CD4-positive, alpha-beta T cell (primary cell): ENCODE measurements at regions not wholly inside any gene's neighbourhood (a gene's known extent, or its start where the extent isn't known, plus 50 kb on each side); places are given as distances from the start of the nearest gene placed in this dataset.

ENCODE experiments used
- ATAC-seq: fragments of 200-7000 bp; cut with Tn5 transposase; one replicate; pipeline ENCODE4 v1.10.0; 2022; ENCODE audit warnings: mild to moderate bottlenecking; ENCODE audit not compliant: poor library complexity
- CTCF ChIA-PET: fragments of 350-600 bp; sonication (Branson Sonifier 250); formaldehyde crosslinking; loops from one replicate; lab custom pipeline; 2021; ENCODE audit warnings: antibody characterized with exemption, inconsistent platforms; lab: Charles Lee
- POLR2A ChIA-PET: fragments of 350-600 bp; sonication (Branson Sonifier 250); formaldehyde crosslinking; loops from one replicate; lab custom pipeline; 2021; ENCODE audit warnings: antibody characterized with exemption, inconsistent platforms; lab: Charles Lee
- DNase-seq, 14 experiments: peaks; one replicate each; pipeline ENCODE4 v3.0.0-alpha.2; 2013 to 2020; ENCODE audit warnings: mixed read lengths in 2 of 14
- H3K27ac ChIP-seq, 2 donors: one replicate each; pipeline versions ENCODE4 v1.5.1 to v1.7.0; 2013; ENCODE audit warnings: low read length in 2 of 2, low read depth in 1 of 2, mild to moderate bottlenecking in 1 of 2
- H3K27me3 ChIP-seq, 2 experiments: 1 replicate in 1 of 2; 2 replicates in 1 of 2; pipeline versions ENCODE4 v1.6.1 to v1.7.0; 2013; ENCODE audit warnings: low read length in 2 of 2, control low read depth in 1 of 2, mild to moderate bottlenecking in 1 of 2, moderate library complexity in 1 of 2; ENCODE audit not compliant: insufficient read depth in 2 of 2, control insufficient read depth in 1 of 2
- H3K36me3 ChIP-seq: one replicate; pipeline ENCODE4 v1.6.1; 2013; ENCODE audit warnings: low read length, control low read depth; ENCODE audit not compliant: insufficient read depth
- H3K4me1 ChIP-seq: one replicate; pipeline ENCODE4 v1.6.1; 2013; ENCODE audit warnings: low read length, control low read depth; ENCODE audit not compliant: insufficient read depth
- H3K4me3 ChIP-seq: one replicate; pipeline ENCODE4 v1.5.1; 2013; ENCODE audit warnings: mild to moderate bottlenecking, low read length, moderate library complexity
- H3K9me3 ChIP-seq, 2 experiments: 1 replicate in 1 of 2; 2 replicates in 1 of 2; pipeline versions ENCODE4 v1.6.1 to v1.7.0; 2013; ENCODE audit warnings: low read length in 2 of 2, mild to moderate bottlenecking in 2 of 2, control low read depth in 1 of 2, moderate library complexity in 1 of 2; ENCODE audit not compliant: control insufficient read depth in 1 of 2, insufficient read depth in 1 of 2
- H3K27ac Mint-ChIP-seq: one replicate; pipeline ENCODE4 v1.8.0; 2020; ENCODE audit warnings: mixed read lengths
- H3K27me3 Mint-ChIP-seq: one replicate; pipeline ENCODE4 v1.8.0; 2021; ENCODE audit warnings: mixed read lengths
- H3K36me3 Mint-ChIP-seq: one replicate; pipeline ENCODE4 v1.8.0; 2021; ENCODE audit warnings: low read depth, mixed read lengths
- H3K4me1 Mint-ChIP-seq: one replicate; pipeline ENCODE4 v1.8.0; 2021; ENCODE audit warnings: low read depth, mixed read lengths
- H3K4me3 Mint-ChIP-seq: one replicate; pipeline ENCODE4 v1.8.0; 2020; ENCODE audit warnings: mild to moderate bottlenecking, mixed read lengths
- H3K9me3 Mint-ChIP-seq: one replicate; pipeline ENCODE4 v1.8.0; 2020; ENCODE audit warnings: mixed read lengths
- intact Hi-C, 2 experiments: fragments of 100-400 bp; cut with DNase I in 1 of 2; cut with micrococcal nuclease in 1 of 2; formaldehyde crosslinking; loops; one replicate each; pipeline versions ENCODE4 v1.15.1 to v1.9.0; 2023 to 2025; cut with DNase I, micrococcal nuclease
- TF ChIP-seq, protein P1 (sequence below): fragments of 200-600 bp; IDR thresholded peaks from one replicate; pipeline ENCODE4 v1.8.0; 2022; ENCODE audit warnings: antibody characterized with exemption, mild to moderate bottlenecking

DNA sequence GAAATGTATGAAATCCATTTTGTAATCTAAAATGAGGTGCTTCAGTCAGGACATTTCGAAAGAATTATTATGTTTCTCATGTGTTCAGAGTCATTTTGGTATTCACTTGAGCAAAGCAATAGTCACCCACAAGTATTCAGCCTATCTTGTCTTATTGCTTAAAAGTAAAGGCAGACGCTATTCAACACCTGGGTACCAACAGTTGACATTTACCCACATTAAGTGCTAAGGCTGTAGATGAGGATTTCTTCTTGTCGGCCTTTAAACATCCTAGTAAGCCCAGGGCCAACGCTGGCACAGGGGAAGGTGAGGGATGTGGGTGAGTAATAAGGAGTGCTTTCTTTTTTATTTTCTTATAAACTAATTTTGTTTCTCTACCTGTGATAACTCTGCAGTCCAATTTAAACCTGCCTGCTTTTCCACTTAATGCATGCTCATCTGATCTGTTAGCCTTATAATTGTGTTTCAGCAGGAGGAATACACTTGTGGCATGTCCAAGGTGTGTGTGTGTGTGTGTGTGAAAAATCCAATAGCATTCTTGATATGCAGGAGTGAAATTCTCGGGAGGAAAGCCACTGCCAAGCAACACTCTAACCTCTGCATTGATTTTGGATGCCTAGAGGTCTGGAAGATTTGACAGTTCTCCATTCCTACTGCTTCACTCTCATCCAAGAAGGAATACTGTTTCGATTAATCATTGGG is 252.0 kb downstream of the SOX4 start:
- Histone ChIP-seq H3K4me1 (no peaks in the 10 kb centered on the region), H3K27me3 (no peaks in the 10 kb centered on the region), H3K27ac (no peak overlapping the region), H3K4me3 (no peak overlapping the region), H3K36me3 (no peaks in the 10 kb centered on the region), H3K9me3 (no peaks in the 10 kb centered on the region)
- ChIA-PET CTCF (no interaction called here), POLR2A (no interaction called here)
- intact Hi-C loops = no loop called here
- H3K9me3 Mint-ChIP-seq = no peaks in the 10 kb centered on the region
- no peaks in the 10 kb centered on the region for H3K36me3 Mint-ChIP-seq
- no peaks in the 10 kb centered on the region for H3K27me3 Mint-ChIP-seq
- DNase-seq = no peak
- peaks cover 19% of the 10 kb centered on the region for H3K4me1 Mint-ChIP-seq
- TF ChIP-seq, protein P1, sequence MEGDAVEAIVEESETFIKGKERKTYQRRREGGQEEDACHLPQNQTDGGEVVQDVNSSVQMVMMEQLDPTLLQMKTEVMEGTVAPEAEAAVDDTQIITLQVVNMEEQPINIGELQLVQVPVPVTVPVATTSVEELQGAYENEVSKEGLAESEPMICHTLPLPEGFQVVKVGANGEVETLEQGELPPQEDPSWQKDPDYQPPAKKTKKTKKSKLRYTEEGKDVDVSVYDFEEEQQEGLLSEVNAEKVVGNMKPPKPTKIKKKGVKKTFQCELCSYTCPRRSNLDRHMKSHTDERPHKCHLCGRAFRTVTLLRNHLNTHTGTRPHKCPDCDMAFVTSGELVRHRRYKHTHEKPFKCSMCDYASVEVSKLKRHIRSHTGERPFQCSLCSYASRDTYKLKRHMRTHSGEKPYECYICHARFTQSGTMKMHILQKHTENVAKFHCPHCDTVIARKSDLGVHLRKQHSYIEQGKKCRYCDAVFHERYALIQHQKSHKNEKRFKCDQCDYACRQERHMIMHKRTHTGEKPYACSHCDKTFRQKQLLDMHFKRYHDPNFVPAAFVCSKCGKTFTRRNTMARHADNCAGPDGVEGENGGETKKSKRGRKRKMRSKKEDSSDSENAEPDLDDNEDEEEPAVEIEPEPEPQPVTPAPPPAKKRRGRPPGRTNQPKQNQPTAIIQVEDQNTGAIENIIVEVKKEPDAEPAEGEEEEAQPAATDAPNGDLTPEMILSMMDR = no peak
- no peak for ATAC-seq
- no peak overlapping the region for H3K4me3 Mint-ChIP-seq
- H3K27ac Mint-ChIP-seq = no peak overlapping the region

DNA sequence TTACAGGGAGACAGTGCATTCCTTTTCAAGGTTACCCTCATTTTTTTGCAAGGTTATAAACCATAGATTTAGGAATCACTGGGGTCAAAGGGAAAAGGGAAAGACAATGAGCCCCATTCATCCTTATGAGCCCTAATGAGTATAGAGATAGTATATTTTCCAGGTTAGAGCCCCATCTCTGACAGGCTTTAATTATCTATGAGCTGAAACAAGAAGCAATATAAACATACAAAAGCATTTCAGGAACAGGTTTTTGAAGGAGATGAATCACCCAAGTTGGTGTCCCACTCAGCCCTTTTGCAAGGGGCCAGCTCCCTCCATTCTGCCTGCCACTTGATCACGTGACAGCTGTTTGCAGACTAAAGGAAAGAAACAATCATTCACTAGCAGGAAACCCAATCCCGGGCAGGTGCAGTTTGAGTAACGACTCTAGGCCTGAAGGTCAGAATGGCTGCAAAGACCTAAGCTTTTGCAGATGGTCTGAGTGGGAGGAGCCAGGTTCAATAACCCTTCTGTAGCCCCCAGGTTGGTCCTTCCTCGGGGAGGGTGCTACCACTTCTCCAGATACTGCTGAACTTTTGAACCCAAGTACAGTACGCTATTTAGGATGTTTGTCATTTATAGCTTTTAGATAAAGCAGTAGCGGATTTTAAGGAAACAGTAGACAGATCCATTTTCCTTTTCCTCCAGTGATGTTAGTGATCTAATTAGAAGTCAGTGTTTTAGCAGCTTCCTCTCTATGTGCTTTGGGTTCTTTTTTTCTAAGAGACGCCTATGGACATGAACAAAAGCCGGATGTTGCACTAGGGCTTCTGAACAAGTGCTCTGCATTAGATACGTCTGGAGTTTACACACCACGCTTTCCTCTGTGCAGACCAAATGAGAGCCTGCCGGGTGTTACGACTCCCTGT is 253.2 kb downstream of the SOX4 start:
- Mint-ChIP-seq H3K27me3 (no peaks in the 10 kb centered on the region), H3K4me1 (peaks cover 19% of the 10 kb centered on the region), H3K9me3 (no peaks in the 10 kb centered on the region), H3K4me3 (no peak overlapping the region), H3K27ac (peak overlapping the region; percentile 37), H3K36me3 (no peaks in the 10 kb centered on the region)
- Histone ChIP-seq H3K4me3 (no peak overlapping the region), H3K27ac (no peak overlapping the region), H3K9me3 (no peaks in the 10 kb centered on the region), H3K27me3 (no peaks in the 10 kb centered on the region), H3K36me3 (no peaks in the 10 kb centered on the region), H3K4me1 (no peaks in the 10 kb centered on the region)
- ChIA-PET CTCF (no interaction called here), POLR2A (no interaction called here)
- intact Hi-C loops = no loop called here
- TF ChIP-seq, protein P1 = no peak
- DNase-seq (peak in 2 of 14 experiments; percentile 4 to 6), ATAC-seq (peak; percentile 43)

DNA sequence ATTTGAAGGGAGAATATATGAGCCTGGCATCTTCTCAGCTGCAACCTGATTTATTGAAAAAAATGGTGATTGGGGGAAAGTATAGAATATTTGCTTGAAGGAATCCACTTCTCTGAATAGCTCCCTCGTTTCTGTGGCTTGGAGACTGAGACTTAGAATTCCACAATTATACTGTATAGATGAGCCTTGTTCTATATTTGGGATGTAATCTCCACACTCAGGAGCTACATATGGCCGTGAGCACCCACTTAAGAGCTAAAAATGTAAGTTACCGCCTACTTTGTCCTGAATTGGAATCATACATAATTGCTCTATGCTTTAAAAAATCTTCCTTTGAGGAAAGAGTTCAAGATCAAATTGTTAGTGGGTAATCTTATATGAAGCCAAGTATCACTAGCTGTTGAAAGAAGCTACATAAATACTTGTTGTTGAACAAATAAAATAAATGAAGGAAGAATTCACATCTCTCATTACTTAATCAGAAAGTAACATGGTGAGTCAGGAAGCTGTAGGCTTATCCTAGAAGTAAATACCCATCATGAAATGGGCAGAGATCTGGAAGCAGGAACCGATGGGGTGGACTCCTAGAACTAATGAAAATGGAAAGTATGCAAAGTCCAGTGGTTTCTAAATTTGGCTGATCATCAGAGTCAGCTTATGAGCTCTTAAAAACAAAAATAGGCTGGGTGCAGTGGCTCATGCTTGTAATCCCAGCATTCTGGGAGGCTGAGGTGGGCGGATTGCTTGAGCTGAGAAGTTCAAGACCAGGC is 254.3 kb downstream of the SOX4 start:
- Mint-ChIP-seq H3K9me3 (no peaks in the 10 kb centered on the region), H3K36me3 (no peaks in the 10 kb centered on the region), H3K4me1 (peaks cover 19% of the 10 kb centered on the region), H3K4me3 (no peak overlapping the region), H3K27ac (peak overlapping the region; percentile 37), H3K27me3 (no peaks in the 10 kb centered on the region)
- Histone ChIP-seq H3K27me3 (no peaks in the 10 kb centered on the region), H3K4me3 (no peak overlapping the region), H3K27ac (no peak overlapping the region), H3K36me3 (no peaks in the 10 kb centered on the region), H3K9me3 (no peaks in the 10 kb centered on the region), H3K4me1 (no peaks in the 10 kb centered on the region)
- DNase-seq (no peak), ATAC-seq (no peak)
- intact Hi-C loops = no loop called here
- ChIA-PET CTCF (no interaction called here), POLR2A (no interaction called here)
- TF ChIP-seq, protein P1 = no peak
